Astrocyte of the hippocampus (primary cell): ENCODE measurements at regions not wholly inside any gene's neighbourhood (a gene's known extent, or its start where the extent isn't known, plus 50 kb on each side); places are given as distances from the start of the nearest gene placed in this dataset.
"Not testable (repeated sequence)": the region's sequence is repeated elsewhere in the genome, so short reads cannot be mapped to it uniquely, and the experiment has no call there.

Experiments used
- DNase-seq: peaks from one replicate; pipeline ENCODE4 v3.0.0; 2011; ENCODE audit warnings: low read depth, low spot score

DNA sequence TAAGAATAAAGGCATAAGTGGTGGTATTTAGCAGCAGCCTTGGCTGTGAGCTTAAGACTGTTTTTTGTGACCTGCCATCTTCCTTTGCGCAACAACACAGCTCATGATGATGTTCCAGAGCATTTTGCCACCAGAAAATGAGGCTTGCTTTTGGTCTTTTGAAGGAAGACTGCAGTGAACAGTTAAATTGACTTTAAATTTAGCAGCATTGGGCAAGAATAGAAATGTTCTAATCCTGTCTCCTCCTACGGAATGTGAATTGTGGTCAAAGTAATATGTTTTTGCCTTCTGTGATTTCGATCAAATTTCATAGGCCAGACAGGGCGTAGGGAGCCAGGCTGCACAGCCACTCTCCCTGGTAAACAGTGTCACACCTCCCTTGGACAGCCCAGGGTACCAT lies 460.7 kb upstream of the RASGRP1 start:
- no peak for DNase-seq

DNA sequence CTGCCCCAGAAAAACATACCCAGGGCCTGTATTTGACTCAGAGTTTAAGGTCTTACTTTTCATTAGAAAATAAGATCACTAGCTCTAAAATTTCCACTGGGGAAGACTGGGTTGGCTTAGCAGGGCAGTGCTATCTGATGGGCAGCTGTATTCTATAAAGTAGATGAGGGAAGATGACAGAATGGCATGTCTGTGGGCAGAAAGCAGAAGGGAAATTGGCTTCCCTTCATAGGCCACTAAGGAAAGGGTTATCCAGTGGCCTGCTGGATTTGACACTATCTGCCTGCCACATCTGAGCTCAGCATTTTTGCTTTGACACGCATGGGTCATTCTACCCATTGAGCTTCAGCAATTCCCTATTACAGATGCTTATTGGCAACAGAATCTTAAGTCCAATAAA lies 461.3 kb upstream of the RASGRP1 start:
- no peak for DNase-seq

- DNase-seq = peak; percentile 51
Measured at GRCh38 chr15:39028069-39028468, 463.5 kb upstream of the RASGRP1 start.

DNA sequence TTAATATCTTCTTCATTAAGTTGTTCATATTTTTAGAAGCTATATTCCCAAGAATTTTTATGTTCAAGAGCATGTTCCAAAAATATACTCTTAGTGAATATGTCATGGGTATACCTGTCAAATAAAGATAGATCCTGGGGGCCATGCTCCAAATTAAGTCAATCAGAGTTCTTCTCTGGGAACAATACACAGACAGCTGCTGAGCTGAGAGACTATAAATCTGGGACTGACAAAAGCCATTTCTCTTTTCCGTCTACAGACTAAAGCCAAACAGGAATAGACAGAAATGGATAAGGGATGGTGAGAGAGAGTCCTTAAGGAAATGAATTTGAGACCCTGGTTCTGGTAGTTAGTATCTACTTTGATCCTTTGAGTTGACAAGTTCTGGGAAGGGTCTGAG lies 465.1 kb upstream of the RASGRP1 start:
- DNase-seq = no peak

- no peak for DNase-seq
Measured at GRCh38 chr15:39030291-39031070, 465.9 kb upstream of the RASGRP1 start.

GRCh38 chr15:39031596-39031995 lies 467.0 kb upstream of the RASGRP1 start:
- no peak for DNase-seq

- DNase-seq = peak; percentile 45
Measured at GRCh38 chr15:39034816-39035215, 470.2 kb upstream of the RASGRP1 start.

- DNase-seq = not testable (repeated sequence)
Measured at GRCh38 chr15:39037611-39038010, 473.0 kb upstream of the RASGRP1 start.

DNA sequence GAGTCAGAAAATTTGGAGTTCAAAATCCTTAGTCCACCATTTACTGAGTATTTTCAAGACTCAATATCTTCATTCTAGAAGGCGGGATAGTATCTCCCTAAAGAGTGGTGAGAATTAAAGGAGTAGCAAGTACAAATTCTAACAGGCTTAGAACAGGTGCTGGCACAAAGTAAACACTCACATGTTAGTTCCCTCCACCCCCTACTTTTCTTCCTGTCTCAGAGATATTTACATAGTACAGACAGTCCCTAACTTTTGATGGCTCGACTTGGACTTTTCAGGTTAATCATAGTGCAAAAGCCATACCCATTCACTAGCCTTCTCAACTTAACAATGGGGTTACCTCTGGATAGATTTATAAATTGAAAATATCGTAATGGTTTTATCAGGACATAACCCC lies 476.2 kb upstream of the RASGRP1 start:
- DNase-seq = no peak

DNA sequence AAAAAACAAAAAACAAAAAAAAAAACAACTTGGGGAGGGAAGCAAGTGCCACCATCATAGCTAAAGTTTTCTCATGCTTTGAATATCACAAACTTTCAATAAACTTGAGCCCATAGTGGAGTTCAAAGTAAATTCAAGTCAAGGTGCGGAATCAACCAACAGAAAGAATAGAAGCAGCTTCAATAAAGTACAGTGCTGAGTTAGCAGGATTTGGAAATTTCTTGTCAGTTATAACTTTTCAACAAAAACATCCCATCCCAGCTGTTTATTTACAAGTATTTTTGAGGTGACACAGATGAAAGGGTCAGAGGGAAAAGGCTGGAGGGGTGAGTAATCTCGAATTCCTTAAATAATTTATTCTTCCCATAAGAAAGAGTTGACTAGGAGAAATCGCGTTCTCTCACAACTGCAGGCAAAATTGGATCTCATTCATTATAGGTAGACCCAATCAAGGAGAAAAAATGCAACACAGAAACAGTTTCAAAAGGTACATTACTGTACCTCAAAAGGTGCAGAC lies 477.4 kb upstream of the RASGRP1 start:
- no peak for DNase-seq

- DNase-seq = no peak
Measured at GRCh38 chr15:39051626-39052322, 487.2 kb upstream of the RASGRP1 start.

DNA sequence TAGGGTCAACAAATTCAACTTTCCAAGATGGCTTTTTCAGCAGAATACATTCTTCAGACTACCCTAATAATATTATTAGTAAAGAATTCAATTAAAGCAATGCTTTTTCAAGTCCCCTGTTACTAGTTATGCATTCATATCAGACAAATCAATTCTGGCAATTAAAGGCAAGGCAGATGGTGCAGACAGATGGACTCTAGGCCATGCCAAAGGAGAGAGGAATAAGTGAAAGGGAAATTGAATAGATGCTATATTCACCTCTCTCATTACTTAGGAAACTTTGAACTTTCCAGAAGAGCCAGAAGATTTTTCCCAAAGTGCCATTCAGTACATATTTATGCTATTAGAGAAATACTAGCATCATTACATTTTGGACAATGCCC lies 487.7 kb upstream of the RASGRP1 start:
- DNase-seq = no peak

GRCh38 chr15:39053480-39053879 lies 488.9 kb upstream of the RASGRP1 start:
- DNase-seq = no peak

DNA sequence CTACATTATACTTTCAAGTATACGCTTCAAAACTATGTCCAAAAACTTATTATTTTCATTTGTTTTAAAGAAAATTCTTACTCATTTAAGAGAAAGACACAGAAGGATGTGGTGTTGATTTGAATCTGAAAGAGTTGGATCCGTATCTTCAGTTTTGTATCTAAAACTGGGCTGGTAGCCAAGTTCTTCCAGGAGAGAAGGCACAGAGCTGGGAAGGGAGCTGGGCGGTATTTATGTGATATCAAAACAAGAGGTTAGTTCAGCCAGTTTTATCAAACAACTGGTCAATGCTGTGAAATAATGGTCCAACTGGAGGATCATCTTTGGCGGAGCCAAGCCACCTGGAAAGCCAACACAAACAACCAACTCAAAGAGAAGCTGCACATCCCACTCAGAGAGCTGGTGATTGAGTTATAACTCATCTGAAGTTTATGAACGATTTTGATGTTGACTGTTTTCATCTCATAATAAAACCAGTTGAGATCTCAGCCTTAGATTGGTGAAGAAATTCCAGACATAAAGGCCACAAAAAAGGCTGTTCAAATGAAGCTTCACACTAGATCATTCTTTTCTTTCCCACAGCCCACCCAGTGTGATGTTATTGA lies 489.6 kb upstream of the RASGRP1 start:
- DNase-seq = no peak

GRCh38 chr15:39056357-39056756 lies 491.7 kb upstream of the RASGRP1 start:
- no peak for DNase-seq

- no peak for DNase-seq
Measured at GRCh38 chr15:39058351-39059131, 493.9 kb upstream of the RASGRP1 start.

- no peak for DNase-seq
Measured at GRCh38 chr15:39059917-39060316, 495.3 kb upstream of the RASGRP1 start.

- DNase-seq = no peak
Measured at GRCh38 chr15:39061952-39062464, 497.4 kb upstream of the RASGRP1 start.

DNA sequence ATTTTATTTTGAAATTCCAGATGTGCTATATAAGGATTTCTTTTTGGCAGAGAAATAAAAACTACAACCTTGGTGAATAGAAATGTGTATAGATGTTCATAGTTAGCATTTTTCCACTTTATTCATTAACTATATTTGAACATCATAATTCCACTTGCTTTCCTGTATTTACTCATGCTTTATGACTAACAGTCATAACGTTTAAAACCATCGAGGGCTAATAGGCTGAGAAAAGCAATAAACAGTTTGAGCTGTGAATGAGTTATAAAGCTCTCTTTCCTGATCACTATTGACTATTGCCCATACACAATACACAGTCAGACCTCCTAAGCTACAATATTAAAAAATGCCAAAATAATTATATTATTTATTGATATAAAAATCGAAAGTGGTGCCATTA lies 502.1 kb upstream of the RASGRP1 start:
- DNase-seq = no peak

GRCh38 chr15:39074341-39074985 lies 506.4 kb upstream of the THBS1 start:
- DNase-seq = no peak

GRCh38 chr15:39075311-39075710 lies 505.6 kb upstream of the THBS1 start:
- DNase-seq = peak; percentile 86
